EH (cell line): ENCODE measurements at regions not wholly inside any gene's neighbourhood (a gene's known extent, or its start where the extent isn't known, plus 50 kb on each side); places are given as distances from the start of the nearest gene placed in this dataset.

ENCODE experiments used
- DNase-seq: peaks from one replicate; pipeline ENCODE4 v3.0.0-alpha.2; 2015; ENCODE audit warnings: low read depth

DNA sequence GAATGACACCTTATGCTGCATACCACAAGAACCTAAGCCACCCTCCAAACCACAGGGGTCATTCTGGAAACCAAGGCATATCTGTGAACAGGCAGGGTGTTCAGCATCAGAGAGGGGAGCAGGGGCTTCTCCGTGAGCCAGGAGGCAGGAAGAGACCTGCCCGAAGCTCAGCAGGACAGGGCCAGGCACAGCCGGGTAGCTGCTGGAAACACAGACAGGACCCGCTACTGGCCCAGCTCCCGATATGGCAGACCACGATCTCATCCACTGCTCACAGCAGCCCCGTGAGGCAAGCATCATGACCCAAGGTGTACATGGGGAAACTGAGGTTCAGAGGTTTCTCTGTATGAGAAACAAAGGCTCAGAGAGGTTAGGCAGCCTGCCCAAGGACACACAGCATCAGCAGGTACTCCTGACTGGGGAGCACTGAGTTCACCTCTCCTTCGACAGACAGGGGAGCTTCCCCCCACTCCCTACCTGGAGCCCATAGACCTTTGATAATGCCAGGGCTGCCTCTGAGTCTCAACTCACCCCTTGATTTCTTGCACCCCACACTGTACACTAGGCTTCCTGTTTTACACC, 317.7 kb downstream of the MATN1 start:
- DNase-seq: no peak

DNA sequence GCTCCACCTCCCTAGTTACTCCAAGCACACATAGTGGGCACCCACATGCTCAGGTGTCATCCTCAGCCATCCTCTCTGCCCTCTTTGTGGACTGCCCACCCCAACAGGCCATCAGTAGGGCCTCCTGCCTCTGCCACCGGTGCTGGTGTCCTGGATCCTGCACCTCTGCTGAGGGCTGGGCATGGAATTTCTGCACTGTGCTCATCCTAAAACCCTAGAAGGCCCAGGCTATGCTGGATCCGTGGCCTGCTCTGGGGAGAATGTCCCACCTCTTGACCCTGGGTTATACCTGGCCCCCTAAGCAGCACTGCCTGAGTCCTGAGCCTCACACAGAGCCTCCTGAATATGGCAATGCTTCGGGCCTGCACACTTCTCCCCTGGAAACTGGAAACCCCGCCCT, 318.3 kb downstream of the MATN1 start:
- no peak for DNase-seq

DNA sequence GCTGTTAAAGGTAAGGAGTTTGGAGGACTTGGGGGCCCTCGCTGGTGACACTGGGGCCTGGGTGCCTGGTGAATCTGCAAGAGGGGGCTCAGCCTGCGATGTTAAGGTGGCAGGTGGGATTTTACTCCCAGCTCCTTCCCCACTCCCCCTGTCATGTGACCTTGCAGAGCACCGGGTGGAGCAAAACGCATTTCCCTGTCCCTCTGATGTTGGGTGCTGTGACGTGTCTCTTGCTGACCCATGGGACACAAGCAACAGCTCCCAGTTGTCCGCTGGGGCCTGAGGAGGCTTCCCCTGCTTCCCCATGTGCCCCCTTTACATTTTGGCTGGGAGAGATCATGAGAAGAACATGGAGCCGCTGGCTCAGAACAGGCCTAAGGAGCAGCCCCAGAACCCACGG, 319.0 kb downstream of the MATN1 start:
- DNase-seq: no peak

DNA sequence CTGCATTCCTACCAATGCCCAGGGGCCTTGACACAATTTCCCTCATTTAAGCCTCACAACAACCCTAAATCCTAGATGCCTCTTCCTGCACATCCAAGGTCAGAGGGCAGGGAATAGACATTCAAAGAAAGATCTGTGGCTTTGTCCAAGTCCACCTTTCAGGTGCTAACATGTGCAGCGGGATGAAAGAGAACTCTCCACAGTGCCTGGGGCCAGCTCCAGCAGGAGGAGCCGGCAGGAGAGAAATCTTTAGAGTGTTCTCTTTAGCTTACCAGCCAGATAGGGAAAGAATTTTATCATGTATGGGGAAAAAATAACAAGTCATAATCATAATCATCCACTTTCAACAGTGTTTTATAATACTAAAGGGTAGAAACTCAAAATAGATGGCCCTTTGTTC, 319.7 kb downstream of the MATN1 start:
- DNase-seq: no peak

DNA sequence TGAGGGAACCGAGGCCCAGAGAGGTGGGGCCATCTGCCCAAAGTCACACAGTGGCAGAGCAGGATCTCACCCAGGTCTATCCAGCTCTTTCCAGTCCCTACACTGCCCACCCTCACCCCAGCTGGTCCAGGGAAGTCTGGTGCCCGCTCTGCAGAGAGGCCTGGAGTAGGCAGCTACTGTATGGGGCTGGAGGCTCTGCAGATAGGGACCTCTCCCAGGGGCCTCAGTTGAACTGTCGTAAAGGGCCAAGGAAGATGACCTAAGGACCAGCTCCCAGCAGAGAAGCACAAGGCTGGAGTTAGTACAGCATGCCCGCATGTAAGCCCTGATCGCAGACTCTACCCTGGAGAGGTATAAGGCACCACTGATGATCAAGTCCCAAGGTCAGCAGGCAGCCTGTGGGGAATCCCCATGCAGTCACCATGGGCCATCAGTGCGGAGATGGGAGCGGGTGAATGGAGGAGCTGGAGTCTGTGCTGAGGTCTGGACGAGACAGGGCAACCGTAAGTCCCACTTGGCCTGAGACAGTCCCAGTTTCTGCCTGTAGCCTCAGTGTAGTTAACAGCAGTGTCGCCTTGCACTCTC, 320.2 kb downstream of the MATN1 start:
- no peak for DNase-seq

DNA sequence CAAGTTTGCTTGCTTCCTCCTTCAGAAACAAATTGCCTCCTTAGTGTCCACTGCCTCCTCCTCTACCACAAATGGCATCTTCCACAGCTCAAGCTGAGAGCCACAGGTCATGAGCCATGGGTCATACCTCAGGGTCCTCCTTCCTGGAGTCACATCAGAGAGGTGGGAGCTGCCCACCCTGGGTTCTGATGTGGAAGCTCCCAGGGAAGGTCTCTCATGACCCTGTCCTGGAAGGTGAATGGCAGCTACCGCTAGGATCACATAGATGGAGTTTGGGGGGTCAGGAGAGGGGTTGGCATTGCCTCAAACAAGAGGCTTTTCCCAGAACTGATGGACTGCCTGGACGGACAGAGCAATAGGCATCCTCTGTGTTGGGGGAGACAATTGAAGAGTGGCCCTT, 321.4 kb downstream of the MATN1 start:
- DNase-seq: no peak

DNA sequence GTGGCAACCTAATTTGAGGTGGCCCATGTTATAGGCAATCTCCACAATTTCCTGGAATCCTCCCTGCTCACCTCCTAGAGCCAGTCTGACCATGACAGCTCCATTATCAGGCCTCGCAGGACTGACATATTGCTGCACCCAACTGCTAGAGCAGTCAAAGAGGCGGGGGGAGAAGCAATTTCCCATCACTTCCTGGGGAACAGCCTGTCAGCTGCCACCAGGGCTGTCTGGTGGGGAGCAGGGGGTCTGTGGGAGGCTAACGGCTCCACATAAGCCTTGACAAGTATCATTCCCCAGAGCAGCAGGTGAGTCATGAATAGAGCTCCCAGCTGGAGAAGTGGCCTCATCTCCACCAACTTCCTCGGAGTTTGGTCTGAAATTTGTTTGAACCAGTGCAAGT, 322.9 kb downstream of the MATN1 start:
- DNase-seq: no peak

DNA sequence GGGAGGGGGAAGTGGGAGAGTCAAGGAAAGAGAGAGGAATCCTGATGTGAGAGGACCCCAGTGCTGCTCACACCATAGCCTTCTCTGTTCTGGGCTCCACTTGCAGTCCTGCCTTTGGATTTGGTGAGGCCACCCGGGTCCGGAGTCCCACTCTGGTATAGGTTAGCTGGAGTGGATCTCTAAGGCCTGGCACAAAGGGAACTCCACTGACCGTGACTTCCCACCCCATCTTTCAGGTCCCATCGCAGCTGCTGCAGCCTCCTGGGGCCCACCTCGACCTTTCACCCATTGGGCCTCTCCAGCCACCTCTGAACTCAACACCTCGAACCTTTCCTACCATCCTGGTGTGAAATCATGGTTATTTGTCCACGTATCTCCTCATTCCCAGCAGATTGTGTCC, 324.4 kb downstream of the MATN1 start:
- no peak for DNase-seq

DNA sequence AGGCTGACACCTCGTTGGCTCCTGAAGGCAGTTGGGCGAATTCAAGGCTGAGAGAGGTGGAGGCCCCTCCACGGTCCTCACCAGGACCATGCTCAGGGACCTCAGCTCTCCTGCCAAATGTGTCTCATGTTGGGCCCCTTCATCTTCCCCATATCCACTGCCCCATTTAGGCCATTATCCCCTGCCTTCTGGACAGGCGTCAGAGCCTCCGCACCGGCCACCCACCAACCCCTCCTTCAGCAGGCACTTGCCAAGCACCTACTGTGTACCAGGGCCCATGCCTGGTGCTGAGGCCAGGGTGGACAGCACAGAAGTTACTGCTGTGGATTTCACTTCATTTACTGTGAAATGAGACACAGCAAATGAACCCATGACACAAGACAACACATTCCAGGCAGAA, 325.8 kb downstream of the MATN1 start:
- no peak for DNase-seq

DNA sequence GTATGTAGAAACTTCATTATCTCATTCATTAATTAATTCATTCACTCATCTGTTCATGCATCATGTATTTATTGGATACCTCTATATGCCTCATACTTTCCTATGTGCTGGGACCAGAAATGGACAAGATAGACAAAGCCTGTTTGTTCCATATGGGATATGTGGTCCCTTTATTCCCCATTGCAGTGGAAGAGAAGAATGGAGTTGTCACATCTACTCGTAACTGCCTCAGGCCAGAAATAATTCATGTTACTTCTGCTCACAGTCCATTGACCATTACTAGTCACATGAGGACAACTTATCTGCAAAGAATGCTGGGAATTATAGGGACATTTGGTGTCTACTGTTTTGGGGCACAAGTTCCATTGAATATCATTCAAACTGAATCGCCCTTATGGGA, 327.8 kb downstream of the MATN1 start:
- no peak for DNase-seq

DNA sequence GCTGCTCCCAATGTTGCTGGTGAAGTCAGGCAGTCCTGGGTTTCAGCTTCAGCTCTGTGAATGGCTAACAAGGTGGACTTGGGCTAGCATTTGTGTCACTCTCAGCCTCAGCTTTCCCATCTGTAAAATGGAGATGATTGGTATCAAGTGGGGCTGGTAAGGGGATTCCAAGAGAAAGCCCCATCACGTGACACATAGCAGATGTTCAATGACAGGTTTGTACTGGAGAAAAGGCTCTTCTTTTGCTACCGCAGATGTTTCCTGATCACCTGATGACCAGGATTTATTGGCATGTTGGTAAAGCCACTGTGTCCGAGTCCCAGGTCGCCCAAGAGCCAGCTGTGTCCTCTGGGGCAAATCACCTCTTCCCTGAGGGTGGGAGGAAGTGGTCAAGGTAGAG, 335.0 kb downstream of the MATN1 start:
- no peak for DNase-seq

DNA sequence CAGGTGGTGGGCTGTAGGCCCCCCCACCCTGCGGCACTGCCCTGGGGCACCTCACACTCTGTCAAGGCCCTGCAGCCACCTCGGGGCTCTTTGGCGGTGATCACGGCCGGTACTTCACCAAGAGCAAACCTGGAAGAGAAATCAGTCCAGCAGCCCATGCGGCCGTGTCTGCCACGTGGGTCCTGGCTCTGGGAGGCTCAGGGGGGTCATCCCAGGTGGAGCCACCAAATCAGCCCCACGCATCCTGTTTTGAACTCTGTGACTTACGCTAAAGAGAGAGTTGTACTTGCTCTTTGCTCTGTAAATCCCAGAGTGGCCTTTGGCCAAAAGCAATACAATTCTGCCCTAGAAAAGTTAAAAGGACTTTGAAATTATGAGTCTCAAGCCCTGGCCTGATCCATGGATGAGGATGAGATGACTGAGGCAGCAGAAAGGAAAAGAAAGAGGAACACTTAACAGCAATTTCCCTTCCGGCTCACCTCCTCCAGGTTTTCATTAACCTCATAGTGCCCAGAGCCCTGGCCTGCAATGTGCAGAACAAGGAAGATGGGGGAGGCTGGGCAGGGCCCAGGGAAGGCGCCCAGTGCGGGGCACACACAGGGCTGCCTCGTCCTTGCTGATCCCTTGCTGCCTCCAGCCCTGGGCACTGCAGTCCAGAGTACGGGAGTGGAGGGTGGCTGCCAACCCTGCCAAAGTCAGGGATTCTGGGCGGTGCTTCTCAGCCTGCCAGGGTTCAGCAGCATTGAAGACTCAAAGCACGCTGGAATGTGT, 337.0 kb downstream of the MATN1 start:
- DNase-seq: no peak

DNA sequence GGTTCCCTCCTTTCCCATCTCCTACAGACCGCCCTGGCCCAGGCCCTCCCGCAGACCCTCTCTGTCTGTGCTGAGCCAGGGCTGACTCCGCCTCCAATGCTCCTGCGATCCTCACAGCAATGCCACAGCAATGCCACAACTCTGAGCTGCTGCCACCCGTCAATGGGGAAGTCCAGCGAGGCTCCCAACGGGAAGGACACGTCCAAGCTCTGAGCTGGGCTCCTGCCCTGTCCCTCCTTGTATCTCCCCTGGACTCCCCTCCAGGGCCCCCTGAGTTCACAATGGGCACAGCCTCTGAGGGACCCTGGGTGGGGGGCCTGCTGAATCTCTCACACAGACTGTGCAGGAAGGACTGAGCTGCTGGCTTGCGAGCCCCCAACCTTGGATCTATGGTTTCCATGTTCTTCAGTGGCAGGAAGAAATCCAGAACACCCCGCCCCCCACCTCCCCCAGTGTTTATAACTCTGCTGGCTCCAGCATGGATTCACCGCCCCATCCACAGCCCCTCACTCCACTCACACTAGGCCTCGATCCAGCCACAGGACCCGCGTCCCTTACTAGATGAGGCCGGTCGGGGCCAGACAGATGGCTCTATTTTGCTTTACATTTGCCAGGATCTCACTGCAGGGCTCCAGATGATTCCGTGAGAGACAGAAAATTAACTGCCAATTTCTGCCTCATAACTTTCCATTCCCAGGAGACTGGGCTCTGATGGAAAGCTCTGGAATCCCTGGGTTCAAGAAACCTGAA, 338.0 kb downstream of the MATN1 start:
- DNase-seq: no peak

DNA sequence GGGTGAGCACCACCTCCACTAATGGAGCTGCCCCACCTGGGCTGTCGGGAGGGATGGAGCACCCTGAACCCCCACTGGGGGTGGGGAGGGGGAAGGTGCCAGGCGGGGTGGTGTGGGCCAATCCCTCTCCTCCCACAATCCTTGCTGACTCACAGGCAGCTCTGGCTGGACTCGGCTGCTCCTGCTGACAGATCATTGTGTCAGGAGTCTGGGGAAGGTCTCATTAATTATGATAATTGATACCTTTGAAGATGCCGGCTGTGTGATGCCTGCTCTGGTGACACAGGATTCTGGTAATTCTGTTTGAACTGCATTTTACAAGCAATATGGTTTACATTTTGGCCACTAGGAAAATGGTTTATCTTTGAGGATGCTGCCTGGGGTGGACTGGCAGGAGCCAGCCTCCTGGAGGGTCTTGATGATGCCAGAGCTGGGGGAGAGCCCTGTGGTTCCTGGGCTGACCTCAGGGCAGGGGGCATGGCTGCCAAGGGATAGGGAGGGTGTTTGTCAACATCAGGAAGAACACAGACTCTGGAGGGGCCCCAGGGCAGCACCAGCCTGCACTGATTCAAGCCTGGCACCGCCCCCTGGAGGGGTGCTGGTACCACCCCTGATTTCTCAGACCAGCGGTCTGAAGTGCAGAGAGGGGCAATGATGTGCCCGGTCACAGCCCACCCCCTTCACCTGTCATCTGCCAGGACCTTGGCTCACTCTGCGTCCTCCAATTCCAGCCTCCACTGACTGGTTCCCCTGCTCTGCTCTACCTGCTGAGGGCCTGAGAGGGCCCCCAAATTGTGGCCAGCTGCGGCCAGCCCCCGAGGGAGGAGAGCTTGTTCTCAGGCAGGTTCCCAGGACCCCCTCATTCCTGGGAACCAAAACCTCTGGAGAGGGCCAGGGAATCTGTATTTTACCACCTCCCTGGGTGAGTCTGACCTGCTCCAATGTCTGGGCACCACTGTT, 338.8 kb downstream of the MATN1 start:
- DNase-seq: no peak

DNA sequence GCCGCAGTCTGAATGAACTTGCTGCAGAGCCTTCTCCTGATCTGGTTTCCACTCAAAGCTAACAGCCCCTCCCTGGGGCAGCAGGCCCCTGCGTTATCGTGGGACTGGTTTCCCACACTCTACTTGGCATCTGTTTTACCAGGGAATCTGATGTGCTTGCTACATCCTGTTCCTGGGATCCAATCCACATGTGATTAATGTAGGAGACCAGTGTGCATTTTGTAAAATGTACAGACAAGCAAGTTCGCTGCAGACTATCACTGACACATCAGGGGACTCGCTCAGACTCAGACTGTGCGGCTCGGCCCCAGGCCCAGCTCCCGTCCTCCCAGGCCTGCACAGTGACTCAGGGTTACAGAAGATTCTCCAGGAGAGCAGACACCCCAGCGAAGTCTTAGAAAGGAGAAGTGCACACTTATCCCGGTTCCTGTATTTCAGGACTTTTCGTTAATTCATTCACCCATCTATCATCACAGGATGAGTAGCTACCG, 340.1 kb downstream of the MATN1 start:
- DNase-seq: no peak

DNA sequence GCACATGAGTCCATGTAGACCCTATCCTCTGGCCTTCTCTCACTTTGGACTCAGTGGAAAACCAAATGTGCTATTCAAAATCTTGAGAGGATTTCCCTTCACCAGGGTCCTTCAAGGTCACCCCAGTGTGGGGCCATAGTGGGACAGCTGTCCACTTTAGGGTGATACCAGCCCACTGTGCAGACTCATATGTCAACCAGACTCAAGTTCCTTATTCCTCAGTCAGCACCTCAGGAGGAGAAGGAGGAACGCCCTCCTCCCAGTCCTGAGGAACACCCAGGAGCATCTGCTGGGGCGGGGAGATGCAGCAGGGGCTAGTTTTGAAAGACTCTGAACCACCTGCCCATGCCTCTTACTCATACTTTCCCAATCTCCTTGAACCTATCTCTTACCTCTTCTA, 340.9 kb downstream of the MATN1 start:
- no peak for DNase-seq

DNA sequence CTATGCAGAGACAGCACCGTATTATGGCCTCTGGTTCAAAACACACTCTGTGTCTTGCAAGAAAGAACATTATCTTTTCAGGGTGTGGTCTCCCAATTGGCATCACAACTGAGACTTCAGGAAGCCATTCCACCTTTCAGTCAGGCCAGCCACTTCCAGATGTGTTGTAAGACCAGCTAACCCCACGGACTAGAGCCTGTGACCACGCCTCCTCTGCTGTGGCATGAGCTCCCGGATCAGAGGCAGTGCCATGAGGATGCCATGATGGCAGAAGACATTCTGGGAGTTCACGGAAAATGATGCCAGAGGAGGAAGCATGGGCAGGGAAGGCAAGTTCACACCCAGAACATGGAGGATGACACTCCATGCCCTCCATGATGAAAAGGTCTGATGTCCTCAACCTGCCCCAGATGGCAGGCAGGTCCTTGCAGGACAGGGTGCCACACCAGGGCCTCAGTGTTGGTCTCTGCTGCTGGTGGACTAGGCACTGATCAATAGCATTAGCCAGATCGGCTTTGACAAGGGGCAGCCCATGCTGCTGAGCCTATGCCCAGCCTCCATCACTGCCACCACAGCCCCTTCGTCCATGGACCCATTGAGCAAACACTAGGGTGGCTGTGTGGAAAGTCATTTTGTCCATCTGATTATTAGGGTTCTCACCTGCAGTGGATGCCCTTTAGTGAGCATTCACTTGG, 341.6 kb downstream of the MATN1 start:
- DNase-seq: no peak

DNA sequence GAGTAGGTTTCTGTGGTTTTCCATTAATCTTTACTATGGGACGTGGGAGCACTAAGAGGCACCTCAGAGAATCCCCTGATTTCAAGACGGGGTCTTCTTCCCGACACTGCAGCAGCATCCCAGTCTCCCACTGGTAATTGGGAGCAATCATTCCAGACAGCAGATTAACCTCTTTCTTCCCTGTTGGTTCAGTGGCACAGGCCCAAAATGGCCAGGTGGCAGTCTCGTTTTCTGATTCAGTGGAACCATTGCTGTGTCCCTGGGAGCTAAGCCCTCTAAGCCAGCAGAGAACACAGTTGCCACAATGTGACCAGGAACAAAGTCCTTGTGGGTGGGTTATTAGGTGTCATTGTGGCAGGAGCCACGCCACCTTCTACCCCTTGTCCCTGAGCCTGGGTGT, 342.1 kb downstream of the MATN1 start:
- no peak for DNase-seq

DNA sequence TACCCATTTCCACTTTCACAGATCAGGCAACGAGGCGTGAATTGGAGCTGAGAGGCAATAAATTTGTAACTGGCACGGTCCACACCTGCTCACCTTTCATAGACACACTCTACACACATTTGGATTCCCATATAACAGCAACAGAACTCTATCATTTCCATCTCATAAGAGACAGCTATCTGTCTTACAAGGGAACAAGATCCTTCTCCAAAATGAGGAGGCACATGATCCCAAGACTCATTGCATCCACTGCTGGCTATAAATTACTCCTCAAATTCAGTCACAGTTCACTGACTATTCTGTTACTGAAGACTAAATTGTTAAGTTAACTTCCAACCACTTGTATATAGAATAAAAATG, 342.8 kb downstream of the MATN1 start:
- no peak for DNase-seq

DNA sequence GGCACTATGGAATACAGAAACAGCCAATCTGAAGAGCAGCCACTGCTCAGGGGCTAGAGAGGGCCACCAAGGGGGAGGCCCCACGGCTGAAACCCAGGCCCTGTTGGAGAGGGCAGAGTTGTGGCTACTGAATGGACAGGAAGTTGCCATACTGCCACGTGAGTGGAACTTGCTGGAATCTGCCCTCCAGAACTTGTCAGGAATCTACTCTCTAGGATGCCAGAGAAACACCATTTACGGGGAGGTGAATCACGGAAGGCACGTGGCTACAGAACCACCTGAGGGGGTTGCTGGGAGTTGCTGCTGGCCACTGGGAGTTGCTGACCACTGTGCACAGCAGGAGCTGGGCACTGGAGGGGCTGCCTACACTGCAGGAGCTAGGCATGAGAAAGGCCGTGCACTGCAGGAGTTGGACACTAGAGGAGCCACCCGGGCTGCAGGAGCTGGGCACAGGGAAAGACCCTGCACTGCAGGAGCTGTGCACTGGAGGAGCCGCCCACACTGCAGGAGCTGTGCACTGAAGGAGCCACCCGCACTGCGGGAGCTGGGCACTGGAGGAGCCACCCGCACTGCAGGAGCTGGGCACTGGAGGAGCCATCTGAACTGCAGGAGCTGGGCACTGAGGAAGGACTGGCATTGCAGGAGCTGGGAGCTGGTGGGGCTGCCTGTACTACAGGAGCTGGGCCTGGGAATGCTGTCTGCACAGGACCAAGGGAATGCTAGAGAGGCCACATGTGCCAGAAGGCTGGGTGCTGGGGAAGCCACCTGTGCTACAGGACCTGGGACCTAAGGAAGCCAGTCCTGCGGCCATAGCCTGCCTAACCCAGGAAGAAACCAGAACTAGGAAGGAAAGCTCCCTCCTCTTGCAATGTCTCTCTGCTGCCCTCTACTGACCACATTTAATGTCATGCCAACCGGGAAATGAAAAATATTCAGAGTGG, 343.4 kb downstream of the MATN1 start:
- peak; percentile 81 for DNase-seq
